Heart left ventricle (tissue), 13 donors: ENCODE measurements at regions not wholly inside any gene's neighbourhood (a gene's known extent, or its start where the extent isn't known, plus 50 kb on each side); places are given as distances from the start of the nearest gene placed in this dataset.

Experiments
- POLR2A ChIP-seq, 2 donors: fragments of 450-650 bp; IDR thresholded peaks; one replicate each; pipeline ENCODE4 v1.6.1; 2017; ENCODE audit warnings: antibody characterized with exemption in 2 of 2, mild to moderate bottlenecking in 2 of 2, moderate library complexity in 2 of 2
- TF ChIP-seq, protein P1 (sequence below), 12 donors: fragments of 200-600 bp; sonication (generic) in 4 of 12; IDR thresholded peaks; one replicate each; pipeline versions ENCODE4 v1.5.0 to v1.8.0; 2018 to 2022; ENCODE audit warnings: antibody characterized with exemption in 12 of 12, mild to moderate bottlenecking in 5 of 12
- donor health status: ischemic (EF 13 %, LVEDD 7.1; RV severe dilation, severe dysfunction).
- donor health status: DM: no; HTN: yes; CAD: no.
- donor health status: DM: no; HTN: no; CAD: no.
- donor health status: ischemic (EF 25% LVEDD 6.9; RV normal size, moderate dysfunction).
- donor health status: ischemic (EF 25% LVEDD 5.7; RV mildly dilated, moderate dysfunction).
- donor health status: ischemic (EF 35%, LVEDD 5.7; RV mildly dilated, moderate dysfunction).
- donor health status: nonischemic (EF 11% LVEDD 7.7; RV severe dilation, severe dysfunction).
- donor health status: DM: yes; HTN: yes; CAD: no.
- donor health status: PGD.
- donor health status: ischemic (EF 29% LVEDD 5.4; RV normal size, mild dysfunction).
- donor health status: nonischemic (EF 23%, LVEDD 6.1; RV moderate dilation, normal function).

DNA sequence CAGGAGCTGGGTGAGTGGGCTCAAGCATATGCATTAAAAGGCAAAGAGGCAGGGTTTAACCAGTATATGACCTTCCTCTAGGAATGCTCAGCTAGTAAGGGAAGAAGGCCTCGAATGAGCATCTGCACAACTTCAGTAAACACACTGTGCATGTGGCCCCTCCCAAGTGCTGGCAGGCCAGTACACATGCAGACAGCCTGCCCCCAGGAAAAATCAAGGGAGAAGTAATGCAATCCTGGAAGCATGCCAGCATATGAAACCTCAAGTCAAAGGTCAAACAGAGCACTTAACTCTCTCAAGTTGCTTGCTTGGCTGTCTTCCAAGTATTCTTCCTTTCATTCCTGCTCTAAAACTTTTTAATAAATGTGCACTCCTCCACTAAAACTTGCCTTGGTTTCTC is 208.4 kb downstream of the ACTR3B start:
- TF ChIP-seq, protein P1, sequence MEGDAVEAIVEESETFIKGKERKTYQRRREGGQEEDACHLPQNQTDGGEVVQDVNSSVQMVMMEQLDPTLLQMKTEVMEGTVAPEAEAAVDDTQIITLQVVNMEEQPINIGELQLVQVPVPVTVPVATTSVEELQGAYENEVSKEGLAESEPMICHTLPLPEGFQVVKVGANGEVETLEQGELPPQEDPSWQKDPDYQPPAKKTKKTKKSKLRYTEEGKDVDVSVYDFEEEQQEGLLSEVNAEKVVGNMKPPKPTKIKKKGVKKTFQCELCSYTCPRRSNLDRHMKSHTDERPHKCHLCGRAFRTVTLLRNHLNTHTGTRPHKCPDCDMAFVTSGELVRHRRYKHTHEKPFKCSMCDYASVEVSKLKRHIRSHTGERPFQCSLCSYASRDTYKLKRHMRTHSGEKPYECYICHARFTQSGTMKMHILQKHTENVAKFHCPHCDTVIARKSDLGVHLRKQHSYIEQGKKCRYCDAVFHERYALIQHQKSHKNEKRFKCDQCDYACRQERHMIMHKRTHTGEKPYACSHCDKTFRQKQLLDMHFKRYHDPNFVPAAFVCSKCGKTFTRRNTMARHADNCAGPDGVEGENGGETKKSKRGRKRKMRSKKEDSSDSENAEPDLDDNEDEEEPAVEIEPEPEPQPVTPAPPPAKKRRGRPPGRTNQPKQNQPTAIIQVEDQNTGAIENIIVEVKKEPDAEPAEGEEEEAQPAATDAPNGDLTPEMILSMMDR (IDR thresholded peaks at IDR 0.05): no peak
- no peak for TF ChIP-seq POLR2A (IDR thresholded peaks at IDR 0.05)
